Middle frontal gyrus (tissue), 1 donor: ENCODE measurements at regions not wholly inside any gene's neighbourhood (a gene's known extent, or its start where the extent isn't known, plus 50 kb on each side); places are given as distances from the start of the nearest gene placed in this dataset.

ENCODE experiments used
- DNase-seq: peaks from one replicate; pipeline ENCODE4 v3.0.0-alpha.2; 2015; ENCODE audit warnings: low spot score; ENCODE audit errors: extremely low spot score

DNA sequence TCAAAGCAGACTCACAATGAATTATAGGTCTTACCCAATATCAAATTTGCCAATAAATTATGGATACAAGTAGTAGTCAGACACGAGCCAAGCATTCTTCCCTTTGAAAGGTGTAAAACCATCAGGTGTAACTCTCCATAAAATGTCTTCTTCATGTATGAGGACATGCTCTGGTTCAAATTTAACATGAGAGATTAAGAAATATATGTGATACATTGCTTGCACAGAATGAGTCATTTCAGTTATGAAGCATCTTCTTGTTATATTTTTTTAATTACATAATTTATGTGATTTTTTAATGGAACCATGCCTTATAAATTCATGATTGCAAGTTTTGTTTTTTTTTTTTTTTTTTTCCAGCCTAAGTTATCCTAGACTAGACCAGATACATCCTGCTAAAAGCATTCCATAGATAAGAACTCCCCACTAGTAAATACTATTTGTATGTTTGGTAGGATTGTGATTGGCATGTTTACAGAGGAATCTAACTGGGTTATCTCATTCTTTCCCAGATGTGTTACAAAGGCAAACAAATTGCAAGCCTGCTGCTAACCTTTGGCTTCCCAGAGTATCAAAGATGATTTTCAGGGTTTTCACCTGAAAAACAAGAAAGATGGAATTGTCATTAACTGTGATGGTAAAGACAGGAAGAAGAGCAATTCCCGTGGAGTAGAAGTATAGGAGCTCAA is 621.9 kb downstream of the XIRP2 start:
- DNase-seq, result no peak

DNA sequence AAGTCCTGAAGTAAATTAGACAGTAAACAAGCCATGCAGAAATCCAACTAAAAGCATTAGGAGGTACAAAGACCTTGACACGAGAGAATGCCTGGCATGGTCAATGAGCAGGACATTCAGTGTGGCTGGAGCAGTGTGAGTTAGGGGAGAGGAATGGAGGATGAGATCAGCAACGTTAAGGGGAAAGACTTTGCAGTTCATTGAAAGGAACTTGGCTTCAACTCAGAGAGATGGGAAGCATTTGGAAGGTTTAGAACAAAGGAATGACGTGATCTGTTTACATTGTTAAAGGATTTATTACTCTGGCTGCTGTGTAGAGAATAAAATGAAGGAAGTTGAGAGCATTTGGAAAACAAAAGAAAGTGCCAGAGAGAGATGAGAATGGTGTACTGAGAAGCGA is 621.3 kb downstream of the XIRP2 start:
- DNase-seq, result no peak

DNA sequence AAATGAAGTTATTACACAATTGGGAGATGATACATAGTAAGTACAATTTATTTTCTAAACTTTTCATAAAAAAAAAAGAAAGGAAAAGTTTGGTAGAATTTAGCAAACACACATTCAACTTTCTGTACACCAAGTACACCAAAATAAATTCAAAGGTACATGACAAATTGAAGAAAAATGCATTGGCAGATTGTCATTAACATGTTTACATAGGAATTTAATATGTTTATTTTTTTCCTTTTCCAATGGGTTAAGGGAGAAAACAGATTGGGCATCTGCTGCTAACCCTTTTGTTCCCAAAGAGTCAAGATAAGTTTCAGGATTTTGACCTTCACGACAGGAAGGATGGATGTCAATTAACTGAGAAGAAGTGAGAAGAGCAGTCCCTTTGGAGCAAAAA is 620.4 kb downstream of the XIRP2 start:
- no peak for DNase-seq

DNA sequence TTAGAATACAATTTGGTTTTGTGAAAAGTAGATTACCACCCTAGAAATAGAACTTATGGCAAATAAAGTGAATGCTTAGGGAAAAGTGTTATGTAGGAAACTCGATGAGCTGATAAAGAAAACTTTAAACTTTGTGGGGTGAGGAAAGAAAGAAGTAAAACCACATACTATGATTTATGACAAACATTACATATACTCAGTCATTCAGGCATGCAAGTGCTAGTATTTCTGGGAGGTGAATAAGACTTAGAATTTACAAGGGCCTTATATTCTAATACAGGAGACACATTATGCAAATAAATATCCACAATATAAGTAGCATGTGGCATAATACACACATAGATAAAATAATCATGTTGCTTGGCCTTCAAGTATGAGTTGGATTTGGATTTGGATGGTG is 618.1 kb downstream of the XIRP2 start:
- no peak for DNase-seq

DNA sequence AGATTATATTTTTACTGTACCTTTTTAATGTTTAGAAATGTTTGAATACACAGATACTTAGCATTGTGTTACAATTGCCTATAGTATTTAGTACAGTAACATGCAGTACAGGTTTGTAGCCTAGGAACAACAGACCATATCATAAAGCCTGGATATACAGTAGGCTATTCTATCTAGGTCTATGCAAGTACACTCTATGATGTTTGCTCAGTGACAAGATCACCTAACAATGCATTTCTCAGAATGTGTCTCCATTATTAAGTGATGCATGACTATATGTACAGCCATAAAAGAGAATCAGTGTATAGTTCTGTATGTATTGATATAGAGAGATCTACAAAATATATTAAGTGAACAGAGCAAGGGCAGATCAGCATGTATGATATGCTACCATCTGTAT is 616.4 kb downstream of the XIRP2 start:
- DNase-seq, result no peak

DNA sequence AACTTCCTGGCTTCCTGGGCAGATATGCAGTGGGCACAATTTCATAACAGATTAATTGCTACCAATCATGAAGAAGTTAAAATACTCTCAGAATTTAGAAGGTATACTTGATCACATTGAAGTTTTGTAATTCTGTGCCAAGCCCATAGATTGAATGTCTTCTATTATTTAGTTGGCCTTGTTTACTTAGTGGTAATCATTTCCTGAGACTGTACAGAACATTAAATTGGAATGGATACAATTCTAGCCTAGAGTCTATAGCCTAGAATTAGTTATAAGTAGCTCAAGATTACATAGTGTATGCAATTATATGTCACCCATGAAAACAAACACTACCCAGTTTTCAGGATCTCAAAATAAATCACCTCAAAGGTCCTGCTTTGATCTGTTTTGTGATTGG is 615.8 kb downstream of the XIRP2 start:
- DNase-seq, result no peak

DNA sequence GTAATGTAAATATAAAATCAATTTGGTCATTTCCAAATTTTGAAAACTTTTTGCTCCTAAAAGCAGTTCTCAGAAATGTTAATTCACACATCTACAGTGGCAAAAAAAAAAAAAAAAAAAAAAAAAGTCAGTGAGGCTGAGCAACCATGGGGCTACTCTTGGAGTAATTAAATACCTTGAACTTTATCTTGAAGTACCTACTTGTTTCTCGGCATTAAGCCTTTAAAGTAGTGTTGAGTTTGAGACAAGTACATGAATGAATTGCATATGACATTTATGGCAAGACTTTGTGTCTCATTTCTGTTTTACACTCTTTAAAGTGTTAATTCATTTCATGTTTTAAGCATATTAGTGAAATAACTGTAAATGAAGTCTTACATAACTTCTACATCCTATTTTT is 613.3 kb downstream of the XIRP2 start:
- DNase-seq, result no peak

DNA sequence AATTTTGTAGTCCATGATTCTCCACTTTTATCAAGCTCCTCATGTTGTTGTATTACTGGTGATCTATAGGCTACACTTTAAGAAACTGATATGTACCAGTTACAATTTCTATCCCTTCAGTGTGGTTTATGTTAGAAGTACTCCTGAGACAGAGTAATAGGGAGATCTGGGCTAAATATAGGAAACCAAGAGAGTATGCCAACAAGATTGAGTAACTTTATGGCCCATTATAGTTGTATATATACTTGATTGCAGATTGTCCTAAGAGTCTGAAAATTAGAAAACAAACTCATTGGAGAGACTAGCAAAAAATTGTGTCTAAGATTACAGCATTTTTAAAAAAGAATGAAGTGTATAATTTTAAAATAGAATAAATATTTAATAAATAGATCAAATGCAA is 605.6 kb downstream of the XIRP2 start:
- DNase-seq, result no peak

DNA sequence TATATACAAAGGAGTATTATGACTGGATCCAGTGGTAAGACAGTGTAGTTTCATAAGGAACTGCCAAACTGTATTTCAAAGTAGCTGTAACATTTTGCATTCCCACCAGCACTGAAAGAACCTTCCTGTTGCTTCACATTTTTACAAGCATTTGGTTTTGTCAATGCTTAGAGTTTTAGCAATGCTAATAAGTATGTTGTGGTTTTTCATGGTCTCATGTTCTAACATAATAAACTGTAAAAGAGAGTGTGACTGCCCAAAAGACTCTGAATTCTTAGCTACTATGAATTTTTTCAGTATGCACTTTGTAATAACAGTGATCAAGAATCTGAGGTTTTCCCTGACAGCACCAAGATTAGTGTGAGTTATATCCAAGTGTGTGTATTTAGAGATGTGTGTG is 604.2 kb downstream of the XIRP2 start:
- no peak for DNase-seq

DNA sequence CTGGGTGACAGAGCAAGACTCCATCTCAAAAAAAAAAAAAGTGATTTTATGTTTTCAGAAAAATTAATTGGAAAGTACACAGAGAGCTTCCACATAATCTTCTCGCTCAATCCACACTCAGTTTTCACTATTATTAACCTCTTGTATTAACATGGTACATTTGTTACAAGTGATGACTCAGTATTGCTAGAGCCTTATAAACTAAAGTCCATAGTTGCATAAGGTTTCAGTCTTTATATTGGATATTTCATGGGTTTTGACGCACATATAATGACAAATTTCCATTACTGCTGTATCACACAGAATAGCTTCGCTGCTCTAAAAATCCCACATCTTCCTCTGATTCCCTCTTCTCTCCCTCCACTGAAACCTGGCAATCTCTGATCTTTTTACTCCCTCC is 603.5 kb downstream of the XIRP2 start:
- no peak for DNase-seq

DNA sequence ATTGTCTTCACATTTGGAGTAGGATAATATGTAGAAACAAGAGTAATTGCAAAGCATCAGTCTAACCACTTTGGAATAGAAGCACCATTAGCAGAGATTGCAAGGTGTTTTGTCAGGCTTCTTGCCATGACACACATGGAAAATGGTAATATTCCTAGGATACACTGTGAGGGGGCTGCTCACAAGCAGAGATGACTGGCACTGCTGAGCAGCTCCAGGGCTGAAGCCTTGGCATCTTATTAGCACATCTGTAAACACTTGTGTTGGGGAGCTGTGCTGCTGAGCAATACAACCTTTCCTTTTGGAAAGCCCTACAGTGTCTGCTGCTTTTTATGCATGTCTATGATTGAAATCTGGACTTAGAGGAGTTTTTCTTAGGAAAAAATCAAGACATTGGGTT is 602.2 kb downstream of the XIRP2 start:
- DNase-seq, result no peak

DNA sequence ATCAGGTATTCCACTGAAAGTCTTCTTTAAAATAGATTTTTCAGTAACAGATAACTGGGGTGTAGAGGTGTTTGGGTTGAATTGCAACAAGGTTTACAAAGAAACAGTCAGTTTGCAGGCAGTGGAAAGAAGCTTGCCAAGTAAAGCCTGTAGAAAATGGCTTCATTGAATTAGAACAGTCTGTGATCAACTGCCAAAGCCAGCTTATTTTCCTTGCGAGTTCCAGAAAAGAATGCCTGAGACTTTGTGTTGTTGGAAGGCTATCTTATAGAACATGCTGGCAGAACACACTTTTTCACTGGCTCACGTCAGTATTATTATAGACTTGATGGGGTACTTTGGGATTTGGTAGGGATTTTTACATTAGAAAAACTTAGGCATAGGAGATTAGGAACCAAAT is 601.0 kb downstream of the XIRP2 start:
- no peak for DNase-seq

DNA sequence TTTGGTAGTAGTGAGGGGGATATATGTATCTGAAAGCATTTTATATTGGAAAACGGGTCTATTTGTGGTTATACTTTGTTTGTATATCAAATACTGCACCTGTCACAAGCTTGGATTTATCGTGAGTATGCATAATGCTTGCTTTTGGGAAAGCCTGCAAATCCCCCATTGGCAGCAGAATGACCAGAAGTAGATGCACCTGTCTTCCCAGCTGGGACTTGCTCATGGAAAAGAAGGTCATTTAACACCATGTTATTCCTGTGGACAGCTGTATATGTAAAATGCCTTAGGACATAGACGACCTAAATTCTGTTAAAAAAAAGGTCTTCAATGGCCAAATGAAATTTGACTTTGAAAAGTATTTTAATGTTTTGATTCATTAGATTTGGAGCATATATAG is 599.4 kb downstream of the XIRP2 start:
- DNase-seq, result no peak

DNA sequence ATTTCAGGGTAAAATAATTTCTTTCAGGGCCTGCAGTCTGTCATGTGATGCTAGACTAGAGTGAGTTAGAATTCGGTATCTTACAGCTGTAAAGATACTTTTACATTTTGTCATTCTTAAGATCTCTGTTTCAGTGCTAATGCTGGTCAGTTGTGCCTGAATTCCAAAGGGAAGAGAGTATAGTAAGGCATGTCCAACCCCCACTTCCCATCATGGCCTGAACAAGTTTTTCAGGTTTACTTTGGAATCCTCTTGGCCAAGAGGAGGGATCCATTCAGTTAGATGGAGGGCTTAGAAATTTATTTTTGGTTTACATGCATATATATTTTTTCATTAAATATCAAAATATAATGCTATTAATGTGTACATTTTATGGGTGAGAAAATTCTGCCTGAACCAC is 596.6 kb downstream of the XIRP2 start:
- no peak for DNase-seq

DNA sequence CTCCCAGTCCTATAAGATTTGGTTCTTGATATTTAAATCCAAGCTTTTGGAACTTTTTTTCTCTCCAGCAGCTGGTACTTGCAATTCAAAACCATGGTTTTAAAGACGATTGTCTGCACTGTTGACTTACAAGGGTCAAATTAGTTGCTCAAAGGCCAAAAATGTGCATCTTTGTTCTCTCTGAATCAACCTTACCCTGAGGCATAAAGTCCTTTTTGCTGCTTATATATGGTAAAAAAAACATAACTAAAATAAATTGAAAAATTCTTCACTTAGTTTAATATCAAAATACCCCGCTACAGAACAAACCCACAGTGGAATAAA is 592.7 kb downstream of the XIRP2 start:
- DNase-seq, result no peak

DNA sequence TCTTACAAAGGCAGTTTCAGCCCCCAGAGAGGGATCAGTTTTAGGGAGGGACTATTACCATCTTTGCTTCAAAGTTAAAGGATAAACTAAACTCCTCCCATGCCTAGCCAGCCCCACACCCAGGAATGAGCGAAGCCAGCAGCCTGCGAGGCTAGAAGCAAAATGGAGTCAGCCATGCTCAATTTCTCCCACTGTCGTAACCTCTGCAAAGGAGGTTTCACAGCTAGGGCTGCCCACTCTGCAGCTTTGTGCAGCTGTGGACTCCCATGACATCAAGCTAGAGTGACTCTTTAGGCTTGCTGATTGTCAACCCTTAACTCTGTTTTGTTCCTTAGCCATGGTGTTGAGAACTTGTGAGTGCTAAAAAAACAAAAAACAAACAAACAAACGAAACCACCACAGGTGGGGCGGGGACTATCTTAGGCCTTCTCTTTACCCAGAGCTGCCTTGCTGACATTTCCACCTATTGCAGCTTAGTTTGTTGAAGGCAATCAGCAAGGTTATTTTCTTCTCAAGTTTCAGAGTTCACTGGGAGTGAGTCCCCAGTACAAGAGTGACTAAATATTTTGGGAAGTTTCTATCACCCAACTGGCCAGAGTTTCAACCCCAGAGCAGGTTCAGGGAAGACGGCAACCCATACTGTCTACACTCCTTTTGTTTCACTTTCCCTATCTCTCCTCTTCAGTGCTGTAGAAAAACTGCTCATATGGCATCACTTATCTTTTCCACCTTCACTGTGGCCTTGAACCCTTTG is 592.1 kb downstream of the XIRP2 start:
- no peak for DNase-seq

DNA sequence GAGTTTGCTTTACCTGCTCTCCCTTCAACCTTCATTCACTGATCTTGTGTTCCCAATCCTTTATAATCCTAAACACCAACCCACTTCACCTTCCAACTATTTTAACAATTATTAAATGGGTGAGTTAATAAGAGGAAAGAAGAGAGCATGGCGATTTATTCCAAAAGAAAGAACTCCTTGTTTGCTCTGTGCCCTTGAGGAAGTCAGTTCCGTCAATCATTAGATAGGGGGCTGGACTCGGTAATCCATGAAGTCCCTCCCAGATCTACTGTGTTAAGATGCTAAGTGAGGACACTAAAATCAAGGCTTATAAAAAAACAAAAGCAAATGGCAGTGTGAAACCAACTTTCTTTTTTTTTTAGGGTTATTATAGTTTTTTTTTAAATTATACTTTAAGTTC is 589.9 kb downstream of the XIRP2 start:
- DNase-seq, result no peak

DNA sequence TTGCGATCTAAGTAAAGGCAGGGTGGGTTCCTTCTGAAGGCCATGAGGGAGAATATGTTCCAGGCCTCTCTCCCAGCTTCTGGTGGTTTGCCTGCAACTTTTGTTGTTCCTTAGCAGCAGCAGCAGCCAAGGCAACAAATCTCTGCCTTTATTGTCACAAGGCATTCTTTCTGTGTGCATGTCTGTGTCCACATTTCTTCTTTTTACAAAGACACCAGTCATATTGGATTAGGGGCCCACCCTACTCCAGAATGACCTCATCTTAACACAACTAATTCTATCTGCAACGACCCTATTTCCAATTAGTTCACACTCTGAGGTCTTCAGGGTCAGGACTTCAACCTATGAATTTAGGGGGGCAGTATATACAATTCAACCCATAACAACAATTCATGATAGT is 587.5 kb downstream of the XIRP2 start:
- no peak for DNase-seq

DNA sequence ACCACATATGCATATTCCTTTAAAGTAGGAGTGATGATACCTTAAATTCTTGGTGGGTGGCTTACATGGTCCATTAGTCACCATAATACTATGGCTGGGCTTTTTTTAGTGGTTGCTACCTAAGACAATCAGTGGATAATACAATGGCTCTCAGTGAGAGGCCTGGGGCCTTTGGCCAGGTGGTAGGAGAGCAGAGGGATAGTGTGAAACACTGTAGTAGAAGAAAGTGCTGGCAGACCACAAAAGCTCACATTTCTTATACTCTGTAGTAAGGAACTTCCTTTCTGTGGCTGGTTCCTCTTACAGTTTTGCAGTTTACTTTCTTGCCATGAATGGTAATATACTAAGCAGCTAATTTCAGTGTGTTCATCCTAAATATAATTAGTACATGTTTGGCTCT is 583.5 kb downstream of the XIRP2 start:
- no peak for DNase-seq

DNA sequence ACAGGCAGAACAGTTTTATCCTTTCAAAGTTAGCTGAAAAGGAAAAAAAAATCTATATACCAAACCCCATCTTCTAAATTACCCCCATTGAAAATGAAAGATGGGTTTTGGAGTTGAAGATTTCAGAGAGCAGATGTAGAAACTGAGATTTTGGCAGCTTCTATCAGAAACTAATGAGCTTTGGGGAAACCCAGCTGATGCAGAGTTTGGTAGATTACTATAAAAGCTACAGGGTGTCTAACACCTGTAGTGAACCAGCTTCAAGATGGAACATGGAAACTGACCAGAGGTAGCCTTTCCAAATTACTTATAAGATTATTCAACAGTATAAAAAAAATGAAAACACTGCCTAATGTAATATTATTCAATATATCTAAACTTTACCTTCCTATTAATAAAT is 583.1 kb downstream of the XIRP2 start:
- DNase-seq, result no peak

DNA sequence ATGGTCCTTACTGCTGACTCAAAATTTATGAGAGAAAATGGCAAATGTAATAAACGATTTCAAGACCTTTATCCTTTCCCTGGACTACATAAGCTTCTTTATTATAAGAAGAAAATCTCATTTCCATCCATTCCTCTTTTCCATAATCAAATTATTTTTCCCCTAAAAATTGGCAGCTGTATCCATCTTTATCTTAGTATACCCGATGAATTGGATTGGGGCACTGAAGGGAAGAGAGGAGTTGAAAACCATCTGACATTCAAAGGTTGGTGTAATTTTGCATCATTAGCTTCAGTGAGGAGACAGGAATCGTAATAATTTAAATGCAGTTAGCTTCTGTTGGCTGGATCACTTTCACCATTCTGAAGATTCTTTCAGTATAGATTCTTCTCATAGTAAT is 574.1 kb downstream of the XIRP2 start:
- DNase-seq, result no peak

DNA sequence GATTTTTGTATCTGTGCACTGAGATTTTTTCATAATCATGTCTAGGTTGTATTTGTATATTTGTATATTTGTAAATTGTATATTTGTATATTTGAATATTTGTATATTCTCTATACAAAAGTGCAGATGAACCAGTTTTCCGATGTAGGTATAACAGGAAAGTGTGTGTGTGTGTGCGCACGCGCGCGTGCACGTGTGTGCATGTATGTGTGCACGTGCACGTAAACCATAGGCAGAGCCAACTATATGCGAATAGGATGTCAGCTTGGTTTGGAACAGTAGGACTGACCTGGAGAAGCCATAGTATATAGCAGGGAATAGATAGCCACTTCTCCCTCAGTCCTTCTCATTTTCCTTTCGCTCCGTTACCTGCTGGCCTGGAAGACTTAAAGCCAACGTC is 565.8 kb downstream of the XIRP2 start:
- DNase-seq, result no peak

DNA sequence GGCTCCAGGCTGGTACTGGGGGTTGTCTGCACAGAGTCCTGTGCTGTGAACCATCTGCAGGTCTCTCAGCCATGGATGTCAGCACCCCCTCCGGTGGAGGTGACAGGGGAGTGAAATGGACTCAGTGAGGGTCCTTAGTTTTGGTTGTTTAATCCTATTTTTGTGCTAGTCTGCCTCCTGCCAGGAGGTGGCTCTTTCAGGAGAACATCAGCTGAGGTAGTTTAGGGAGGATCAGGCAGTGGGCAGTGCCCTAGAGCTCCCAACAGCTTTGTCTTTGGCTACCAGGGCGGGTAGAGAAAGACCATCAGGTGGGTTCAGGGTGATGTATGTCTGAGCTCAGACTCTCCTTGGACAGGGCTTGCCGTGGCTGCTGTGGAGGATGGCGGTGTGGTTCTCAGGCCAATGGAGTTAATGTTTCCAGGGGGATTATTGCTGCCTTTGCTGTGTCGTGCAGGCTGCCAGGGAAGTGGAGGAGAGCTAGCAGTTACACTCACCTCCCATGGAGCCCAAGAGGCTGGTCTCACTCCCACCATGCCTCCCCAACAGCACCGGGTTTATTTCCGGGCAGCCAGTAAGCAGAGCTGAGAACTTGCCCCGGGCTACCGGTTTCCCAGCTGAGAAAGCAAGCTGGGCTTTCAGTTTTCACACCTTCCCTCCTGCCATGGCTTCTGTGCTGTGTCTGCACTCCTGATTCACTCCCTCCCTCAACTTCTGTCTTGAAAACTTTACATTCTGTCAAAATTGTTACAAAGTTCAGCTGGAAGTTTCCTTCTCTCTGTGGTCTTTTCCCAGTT is 563.4 kb downstream of the XIRP2 start:
- DNase-seq, result no peak
